NCI-H82 treated with DMSO at 0.1 percent for 48 hours (cell line): ENCODE measurements at regions not wholly inside any gene's neighbourhood (a gene's known extent, or its start where the extent isn't known, plus 50 kb on each side); places are given as distances from the start of the nearest gene placed in this dataset.

Source experiments
- DNase-seq: peaks from one replicate; lab custom pipeline; 2025; ENCODE audit not compliant: unreplicated experiment; lab: John Stamatoyannopoulos, UW

GRCh38 chr16:27712251-27712711 is 162.3 kb downstream of the KATNIP start:
- DNase-seq = no peak

- peak; percentile 78 for DNase-seq
Observed at GRCh38 chr16:27717726-27718125, 167.8 kb downstream of the KATNIP start.

- no peak for DNase-seq
Observed at GRCh38 chr16:27718201-27719105, 168.5 kb downstream of the KATNIP start.

- no peak for DNase-seq
Observed at GRCh38 chr16:27719106-27719445, 169.1 kb downstream of the KATNIP start.

- peak; percentile 85 for DNase-seq
Observed at GRCh38 chr16:27720731-27721530, 171.0 kb downstream of the KATNIP start.

GRCh38 chr16:27721531-27722181 is 171.7 kb downstream of the KATNIP start:
- DNase-seq = peak; percentile 85

DNA sequence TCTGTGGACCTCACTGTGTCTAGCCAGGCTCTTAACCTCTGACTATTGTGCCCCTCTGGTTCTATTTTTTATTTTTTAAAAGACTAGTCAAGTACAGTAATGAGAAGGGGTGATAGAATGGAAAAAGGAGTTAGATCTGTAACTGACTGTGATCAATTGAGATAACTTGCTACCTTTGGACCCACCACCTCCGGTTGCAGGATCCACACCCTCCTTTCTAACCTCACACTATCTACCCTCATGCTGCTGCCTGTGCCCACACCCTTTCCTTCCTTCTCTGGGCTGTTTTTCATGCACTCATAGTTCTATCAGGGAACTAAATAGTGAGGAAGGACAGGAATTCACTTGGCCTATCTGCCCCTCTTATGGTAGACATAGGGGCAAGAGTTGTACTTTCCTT is 172.3 kb downstream of the KATNIP start:
- DNase-seq = no peak

- peak; percentile 85 for DNase-seq
Observed at GRCh38 chr16:27722892-27723450, 173.0 kb downstream of the KATNIP start.

- peak; percentile 28 for DNase-seq
Observed at GRCh38 chr16:27723711-27724481, 174.0 kb downstream of the KATNIP start.

GRCh38 chr16:27724482-27725235 is 174.7 kb downstream of the KATNIP start:
- no peak for DNase-seq

GRCh38 chr16:27725236-27726000 is 175.5 kb downstream of the KATNIP start:
- no peak for DNase-seq

- DNase-seq = no peak
Observed at GRCh38 chr16:27726621-27727261, 176.8 kb downstream of the KATNIP start.

- DNase-seq = no peak
Observed at GRCh38 chr16:27727941-27728340, 178.0 kb downstream of the KATNIP start.

- no peak for DNase-seq
Observed at GRCh38 chr16:27728691-27729090, 178.7 kb downstream of the KATNIP start.

- no peak for DNase-seq
Observed at GRCh38 chr16:27729516-27730304, 179.8 kb downstream of the KATNIP start.

- no peak for DNase-seq
Observed at GRCh38 chr16:27730661-27731210, 180.8 kb downstream of the KATNIP start.

DNA sequence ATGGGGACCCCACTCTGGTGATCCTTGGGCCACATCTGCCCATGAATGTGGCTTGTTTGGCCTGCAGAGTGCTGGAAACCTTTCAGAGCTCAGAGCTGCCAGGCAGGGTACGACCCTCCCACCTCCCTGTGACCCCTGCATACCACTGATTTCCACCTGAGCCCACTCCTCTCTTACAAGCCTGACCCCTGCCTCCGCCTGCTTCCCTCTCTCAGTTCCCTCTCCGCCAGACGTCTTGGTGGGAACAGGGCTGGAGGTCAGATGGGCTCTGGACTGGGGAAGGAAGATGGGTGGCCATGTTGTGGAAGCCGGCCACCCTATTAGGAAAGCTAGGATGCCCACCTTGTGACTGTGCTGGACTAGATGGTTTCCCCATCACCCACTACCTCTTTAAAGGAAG is 185.1 kb downstream of the KATNIP start:
- DNase-seq = no peak
